Esophagus squamous epithelium (tissue), 4 donors: ENCODE measurements at regions not wholly inside any gene's neighbourhood (a gene's known extent, or its start where the extent isn't known, plus 50 kb on each side); places are given as distances from the start of the nearest gene placed in this dataset.

Source experiments
- CTCF ChIP-seq, 6 experiments: fragments of 450-650 bp in 4 of 6; fragments of 200-600 bp in 2 of 6; sonication (generic) in 2 of 6; IDR thresholded peaks; one replicate each; pipeline ENCODE4 v1.5.1; 2016 to 2019; ENCODE audit warnings: antibody characterized with exemption in 6 of 6, mild to moderate bottlenecking in 4 of 6, moderate library complexity in 4 of 6
- POLR2A ChIP-seq, 4 donors: fragments of 450-650 bp; IDR thresholded peaks; one replicate each; pipeline ENCODE4 v1.6.1; 2017; ENCODE audit warnings: antibody characterized with exemption in 4 of 4, mild to moderate bottlenecking in 4 of 4, moderate library complexity in 3 of 4

- TF ChIP-seq CTCF (IDR thresholded peaks at IDR 0.05) (no peak), POLR2A (IDR thresholded peaks at IDR 0.05) (no peak)
Observed at GRCh38 chr18:29171892-29172755, 995.2 kb upstream of the CDH2 start.
